LNCaP clone FGC (cell line): ENCODE measurements at regions not wholly inside any gene's neighbourhood (a gene's known extent, or its start where the extent isn't known, plus 50 kb on each side); places are given as distances from the start of the nearest gene placed in this dataset.

Experiments
- DNase-seq: peaks from one replicate; pipeline ENCODE4 v3.0.0-alpha.2; 2011; ENCODE audit warnings: low read depth
- H3K4me3 ChIP-seq: 2 replicates; pipeline ENCODE4 v1.5.1; 2011; ENCODE audit warnings: mild to moderate bottlenecking, low read depth, low read length, control low read depth
- TF ChIP-seq, protein P1 (sequence below): IDR thresholded peaks from 2 replicates; pipeline ENCODE4 v1.5.1; 2012; ENCODE audit warnings: mild to moderate bottlenecking; ENCODE audit not compliant: control insufficient read depth, insufficient read depth; ENCODE audit errors: extremely low read depth

DNA sequence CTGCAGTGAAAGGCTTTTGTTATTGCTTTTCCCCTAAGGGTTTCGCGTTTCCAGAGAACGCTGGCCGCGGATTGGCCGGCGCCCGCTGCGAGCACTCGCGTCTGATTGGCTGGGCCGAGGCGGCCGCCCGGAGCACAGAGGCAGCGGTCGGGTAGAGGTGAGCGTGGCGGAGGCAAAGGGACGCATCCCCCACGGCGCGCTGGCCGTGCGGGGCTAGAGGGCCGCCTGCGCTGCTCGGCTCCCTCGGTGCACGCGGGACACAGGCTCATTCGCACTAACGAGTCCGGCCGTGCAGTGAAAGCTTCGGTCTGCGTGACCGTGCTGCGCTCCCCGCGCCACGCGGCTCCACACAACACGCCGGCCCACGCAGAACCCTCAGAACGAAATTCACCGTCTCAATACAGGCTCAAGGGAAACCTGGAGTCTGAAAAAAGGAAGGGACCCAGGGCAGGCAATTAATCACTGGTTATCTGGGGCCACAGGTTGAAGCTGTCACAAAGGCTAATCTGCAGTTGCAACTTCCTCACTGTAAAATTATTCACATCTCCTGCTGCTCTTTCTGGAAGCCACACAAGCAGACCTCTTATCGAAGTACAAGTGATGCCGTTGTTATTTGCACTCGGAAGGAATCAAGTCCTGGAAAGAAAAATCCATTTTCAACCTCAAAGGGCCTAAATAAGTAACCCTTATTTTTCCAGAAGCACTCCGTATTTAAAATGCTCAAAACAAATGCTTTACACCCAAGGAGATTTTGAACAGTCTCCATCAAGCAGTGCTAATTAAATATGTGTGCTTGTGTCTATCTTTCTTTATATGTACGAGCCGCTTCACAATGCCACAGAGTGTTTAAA is 94.6 kb downstream of the ZNF608 start:
- TF ChIP-seq, protein P1, sequence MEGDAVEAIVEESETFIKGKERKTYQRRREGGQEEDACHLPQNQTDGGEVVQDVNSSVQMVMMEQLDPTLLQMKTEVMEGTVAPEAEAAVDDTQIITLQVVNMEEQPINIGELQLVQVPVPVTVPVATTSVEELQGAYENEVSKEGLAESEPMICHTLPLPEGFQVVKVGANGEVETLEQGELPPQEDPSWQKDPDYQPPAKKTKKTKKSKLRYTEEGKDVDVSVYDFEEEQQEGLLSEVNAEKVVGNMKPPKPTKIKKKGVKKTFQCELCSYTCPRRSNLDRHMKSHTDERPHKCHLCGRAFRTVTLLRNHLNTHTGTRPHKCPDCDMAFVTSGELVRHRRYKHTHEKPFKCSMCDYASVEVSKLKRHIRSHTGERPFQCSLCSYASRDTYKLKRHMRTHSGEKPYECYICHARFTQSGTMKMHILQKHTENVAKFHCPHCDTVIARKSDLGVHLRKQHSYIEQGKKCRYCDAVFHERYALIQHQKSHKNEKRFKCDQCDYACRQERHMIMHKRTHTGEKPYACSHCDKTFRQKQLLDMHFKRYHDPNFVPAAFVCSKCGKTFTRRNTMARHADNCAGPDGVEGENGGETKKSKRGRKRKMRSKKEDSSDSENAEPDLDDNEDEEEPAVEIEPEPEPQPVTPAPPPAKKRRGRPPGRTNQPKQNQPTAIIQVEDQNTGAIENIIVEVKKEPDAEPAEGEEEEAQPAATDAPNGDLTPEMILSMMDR = no peak
- H3K4me3 ChIP-seq = peak overlapping the region; percentile 44
- no peak for DNase-seq

DNA sequence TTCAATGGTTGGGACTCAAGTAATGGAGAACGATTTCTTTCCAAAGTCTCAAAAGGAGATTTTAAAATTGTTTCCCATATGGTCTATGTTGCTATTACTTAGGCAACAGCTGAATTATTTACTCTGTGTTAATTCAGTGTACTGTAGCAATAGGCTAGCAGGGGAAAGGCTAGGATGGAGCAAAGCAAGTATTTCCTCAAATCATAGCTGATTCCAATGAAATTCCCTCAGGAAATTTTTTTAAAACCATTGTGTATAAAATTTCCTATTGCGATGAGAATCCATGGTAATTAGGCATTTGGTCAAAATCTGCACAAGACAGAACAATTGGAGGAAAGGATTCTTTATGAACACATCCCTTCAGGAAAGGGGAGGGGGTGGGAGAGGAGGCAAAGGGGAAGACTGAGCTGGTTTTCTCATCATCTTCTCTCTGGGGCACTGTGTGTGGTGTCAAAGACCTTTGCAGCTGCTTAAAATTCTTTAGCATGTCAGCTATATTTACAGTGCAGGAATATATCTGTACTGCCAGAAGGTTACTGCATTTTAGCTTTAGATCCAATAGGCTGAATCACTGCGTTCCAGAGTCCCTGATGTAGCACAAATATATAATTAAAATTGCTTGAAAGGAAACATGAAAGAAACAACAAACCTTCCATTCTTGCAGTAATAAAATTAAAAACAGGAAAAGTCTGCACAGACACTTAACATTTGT is 95.3 kb downstream of the ZNF608 start:
- peak overlapping the region; percentile 44 for H3K4me3 ChIP-seq
- TF ChIP-seq, protein P1 = no peak
- DNase-seq = no peak

DNA sequence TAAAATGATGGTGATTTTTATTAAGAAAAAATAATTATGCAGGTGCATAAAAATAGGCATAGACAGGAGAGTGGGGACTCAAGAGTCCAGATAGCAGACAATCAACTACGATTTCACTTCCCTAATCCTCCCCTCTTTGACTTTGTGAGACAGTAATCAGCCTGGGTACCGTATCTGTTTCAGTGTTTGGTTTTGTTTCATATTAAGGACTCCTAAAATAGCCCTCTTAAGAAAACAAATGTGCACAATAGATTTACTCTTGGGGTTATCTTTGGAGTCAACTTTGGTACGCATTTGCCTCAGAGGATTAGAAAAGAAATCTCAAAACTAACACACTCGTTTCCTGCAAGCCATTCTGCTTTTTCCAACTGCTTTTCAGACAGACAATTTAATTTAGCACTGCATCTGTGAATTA is 96.3 kb downstream of the ZNF608 start:
- DNase-seq = no peak
- H3K4me3 ChIP-seq = no peak overlapping the region
- TF ChIP-seq, protein P1 = no peak

DNA sequence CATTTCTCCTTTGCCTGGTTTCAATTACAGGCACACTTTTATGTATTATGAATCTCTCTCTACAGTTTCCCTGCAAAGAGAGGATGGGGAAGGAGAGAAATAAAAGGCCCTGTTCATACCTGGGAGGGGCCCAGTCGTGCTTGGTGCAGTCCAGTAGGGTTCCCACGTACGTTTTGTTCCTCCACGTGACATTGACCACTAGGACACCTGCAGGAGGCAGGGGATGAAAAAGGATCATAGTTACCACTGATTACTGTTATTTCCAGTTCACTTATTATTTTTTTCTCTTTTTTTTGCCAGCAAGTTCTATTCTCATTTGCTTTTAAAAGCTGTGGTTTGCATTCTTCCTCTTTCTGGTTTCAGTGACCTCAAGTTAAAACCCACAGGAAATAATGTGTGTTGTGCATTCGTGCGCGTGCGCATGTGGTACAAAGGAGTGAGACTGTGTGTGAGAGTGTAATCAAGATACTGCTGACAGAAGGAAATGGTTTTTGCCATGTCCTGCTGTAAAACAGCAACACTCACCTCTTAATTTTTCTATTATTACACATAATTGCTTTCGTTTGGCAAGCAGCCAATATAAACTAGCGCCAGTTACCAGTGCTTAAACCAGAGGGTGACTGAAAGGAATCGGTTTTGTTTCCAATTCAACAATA is 96.8 kb downstream of the ZNF608 start:
- TF ChIP-seq, protein P1 = no peak
- H3K4me3 ChIP-seq = no peak overlapping the region
- no peak for DNase-seq

DNA sequence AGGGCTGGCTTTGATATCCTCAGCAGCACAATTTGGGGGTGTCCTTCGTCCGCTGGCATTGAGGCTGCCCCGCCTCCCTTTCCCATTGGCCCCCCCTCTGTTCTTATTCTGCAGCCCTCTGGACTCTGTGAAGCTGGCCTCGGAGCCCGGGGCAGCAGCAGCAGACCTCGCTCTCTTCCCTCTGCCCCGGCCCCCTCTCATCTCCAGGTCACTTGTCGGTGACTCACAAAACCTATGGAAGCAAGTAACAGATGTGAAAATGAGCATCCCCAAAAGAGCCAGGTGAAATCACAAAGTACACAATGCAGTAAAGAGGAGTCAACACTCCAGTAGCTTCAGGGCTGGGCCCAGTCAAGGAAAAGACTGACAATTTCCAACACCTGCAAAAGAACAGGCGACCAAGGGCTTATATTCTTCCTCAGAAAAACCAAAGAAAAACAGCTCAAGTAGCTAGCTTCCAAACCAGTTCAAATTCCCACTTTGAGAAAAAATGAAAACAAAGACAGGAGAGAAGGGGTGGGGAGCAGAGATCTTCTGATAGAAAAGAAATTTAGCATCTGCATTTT is 97.5 kb downstream of the ZNF608 start:
- no peak overlapping the region for H3K4me3 ChIP-seq
- TF ChIP-seq, protein P1 = no peak
- DNase-seq = no peak

DNA sequence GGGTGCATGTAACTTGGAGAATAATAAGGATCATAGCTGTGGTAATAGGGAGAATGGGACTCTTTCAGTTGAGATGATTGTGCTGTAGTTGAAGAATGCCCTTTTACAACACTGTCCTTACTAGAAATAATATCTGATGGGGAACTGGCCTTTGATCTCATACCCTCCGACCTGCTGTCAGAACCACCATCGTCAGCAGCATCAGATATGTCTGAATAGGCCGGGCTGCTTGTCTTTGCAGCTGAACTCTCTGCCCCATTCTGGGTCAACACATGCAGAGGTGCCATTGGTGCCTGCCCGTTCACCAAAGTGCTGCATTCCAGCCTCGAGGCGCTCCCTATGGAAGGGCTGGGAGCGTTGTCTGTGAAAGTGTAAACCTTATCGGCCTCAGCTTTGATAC is 99.1 kb downstream of the ZNF608 start:
- no peak for DNase-seq
- TF ChIP-seq, protein P1 = no peak

More for the DNA sequence above, 99.1 kb downstream of the ZNF608 start:
- no peak overlapping the region for H3K4me3 ChIP-seq
